Trophoblast cell (in vitro differentiated cells and primary cell): ENCODE measurements at regions not wholly inside any gene's neighbourhood (a gene's known extent, or its start where the extent isn't known, plus 50 kb on each side); places are given as distances from the start of the nearest gene placed in this dataset.

Experiments used
- DNase-seq, 2 donors: peaks; one replicate each; pipeline ENCODE4 v3.0.0-alpha.2; 2016
- H2AFZ ChIP-seq: 2 replicates; pipeline ENCODE4 v1.6.1; 2013; ENCODE audit warnings: low read length, moderate library complexity, mild to moderate bottlenecking; ENCODE audit not compliant: insufficient read depth, poor library complexity
- H2AK5ac ChIP-seq: 2 replicates; pipeline ENCODE4 v1.6.1; 2013; ENCODE audit warnings: mild to moderate bottlenecking, low read length
- H2BK120ac ChIP-seq: 2 replicates; pipeline ENCODE4 v1.6.1; 2013; ENCODE audit warnings: low read length, mild to moderate bottlenecking, moderate library complexity; ENCODE audit not compliant: insufficient read depth, poor library complexity
- H2BK12ac ChIP-seq: 2 replicates; pipeline ENCODE4 v1.6.1; 2013; ENCODE audit warnings: mild to moderate bottlenecking, low read length, moderate library complexity
- H2BK5ac ChIP-seq: 2 replicates; pipeline ENCODE4 v1.6.1; 2013; ENCODE audit warnings: low read length, low read depth, moderate library complexity, mild to moderate bottlenecking; ENCODE audit not compliant: poor library complexity
- H3K14ac ChIP-seq: 2 replicates; pipeline ENCODE4 v1.6.1; 2013; ENCODE audit warnings: mild to moderate bottlenecking, low read length
- H3K18ac ChIP-seq: 2 replicates; pipeline ENCODE4 v1.6.1; 2013; ENCODE audit warnings: mild to moderate bottlenecking, low read length
- H3K23ac ChIP-seq: 2 replicates; pipeline ENCODE4 v1.6.1; 2013; ENCODE audit warnings: low read length
- H3K27ac ChIP-seq: 2 replicates; pipeline ENCODE4 v1.5.1; 2013; ENCODE audit warnings: low read depth, mild to moderate bottlenecking, inconsistent platforms, low read length, moderate library complexity
- H3K27me3 ChIP-seq: 2 replicates; pipeline ENCODE4 v1.6.1; 2013; ENCODE audit warnings: inconsistent platforms, mild to moderate bottlenecking, low read length, moderate library complexity; ENCODE audit not compliant: insufficient read depth
- H3K36me3 ChIP-seq, 2 experiments: 1 replicate in 1 of 2; 2 replicates in 1 of 2; pipeline ENCODE4 v1.6.1; 2013; ENCODE audit warnings: low read length in 2 of 2, mild to moderate bottlenecking in 2 of 2, moderate library complexity in 1 of 2; ENCODE audit not compliant: insufficient read depth in 2 of 2, control insufficient read depth in 1 of 2
- H3K4ac ChIP-seq: 2 replicates; pipeline ENCODE4 v1.6.1; 2013; ENCODE audit warnings: low read depth, mild to moderate bottlenecking, low read length, moderate library complexity
- H3K4me1 ChIP-seq, 2 experiments: 1 replicate in 1 of 2; 2 replicates in 1 of 2; pipeline ENCODE4 v1.6.1; 2013; ENCODE audit warnings: low read length in 2 of 2, mild to moderate bottlenecking in 2 of 2, moderate library complexity in 1 of 2; ENCODE audit not compliant: insufficient read depth in 2 of 2, control insufficient read depth in 1 of 2
- H3K4me2 ChIP-seq: 2 replicates; pipeline ENCODE4 v1.6.1; 2013; ENCODE audit warnings: inconsistent platforms, mild to moderate bottlenecking, low read length, moderate library complexity
- H3K4me3 ChIP-seq: 2 replicates; pipeline ENCODE4 v1.5.1; 2013; ENCODE audit warnings: mild to moderate bottlenecking, low read depth, low read length, inconsistent platforms
- H3K79me1 ChIP-seq: one replicate; pipeline ENCODE4 v1.6.1; 2013; ENCODE audit warnings: low read length
- H3K79me2 ChIP-seq: 2 replicates; pipeline ENCODE4 v1.6.1; 2013; ENCODE audit warnings: low read length, mild to moderate bottlenecking; ENCODE audit not compliant: control insufficient read depth, insufficient read depth, poor library complexity
- H3K9ac ChIP-seq: 2 replicates; pipeline ENCODE4 v1.6.1; 2013; ENCODE audit warnings: mild to moderate bottlenecking, low read length
- H3K9me3 ChIP-seq: 2 replicates; pipeline ENCODE4 v1.6.1; 2013; ENCODE audit warnings: low read depth, mild to moderate bottlenecking, control low read depth, inconsistent platforms, low read length; ENCODE audit not compliant: insufficient read depth
- H4K12ac ChIP-seq: 2 replicates; pipeline ENCODE4 v1.6.1; 2013; ENCODE audit warnings: low read depth, mild to moderate bottlenecking, low read length, moderate library complexity
- H4K8ac ChIP-seq: 2 replicates; pipeline ENCODE4 v1.6.1; 2013; ENCODE audit warnings: low read depth, mild to moderate bottlenecking, low read length, moderate library complexity
- H4K91ac ChIP-seq: one replicate; pipeline ENCODE4 v1.6.1; 2013; ENCODE audit warnings: low read depth, mild to moderate bottlenecking, low read length, moderate library complexity
- WGBS: extraction: QIAGEN DNeasy Blood & Tissue Kit; methylation state at CpG from one replicate; pipeline ENCODE4 v1.1.7; 2013; ENCODE audit warnings: missing lambda C conversion rate; ENCODE audit not compliant: insufficient read length, insufficient coverage; ENCODE audit errors: extremely low coverage; 5-methylcytosine and 5-hydroxymethylcytosine counted together

GRCh38 chr17:22703786-22704441, 1011.6 kb downstream of the KCNJ18 start:
- H3K27me3 ChIP-seq, result no peaks in the 10 kb centered on the region
- no peak overlapping the region for H3K18ac ChIP-seq
- peaks cover 33% of the 10 kb centered on the region for H3K9me3 ChIP-seq
- no peak overlapping the region for H4K8ac ChIP-seq
- H2AFZ ChIP-seq, result no peak overlapping the region
- H3K79me1 ChIP-seq, result no peaks in the 10 kb centered on the region
- no peaks in the 10 kb centered on the region for H3K36me3 ChIP-seq
- no peak overlapping the region for H3K9ac ChIP-seq
- H4K91ac ChIP-seq, result no peak overlapping the region
- no peak overlapping the region for H3K23ac ChIP-seq
- no peak overlapping the region for H3K4me2 ChIP-seq
- no peak overlapping the region for H2BK120ac ChIP-seq
- H3K79me2 ChIP-seq, result no peaks in the 10 kb centered on the region
- H3K4me1 ChIP-seq, result no peaks in the 10 kb centered on the region
- WGBS, result no CpG with 5 or more reads among the region's 31 CpGs
- DNase-seq, result no peak
- H4K12ac ChIP-seq, result no peak overlapping the region
- no peak overlapping the region for H2AK5ac ChIP-seq
- no peak overlapping the region for H2BK5ac ChIP-seq
- no peak overlapping the region for H3K14ac ChIP-seq
- H2BK12ac ChIP-seq, result no peak overlapping the region
- no peak overlapping the region for H3K4me3 ChIP-seq
- H3K4ac ChIP-seq, result no peak overlapping the region
- no peak overlapping the region for H3K27ac ChIP-seq

- no peaks in the 10 kb centered on the region for H3K27me3 ChIP-seq
- H3K23ac ChIP-seq, result no peak overlapping the region
- no peak overlapping the region for H3K14ac ChIP-seq
- no peak overlapping the region for H4K91ac ChIP-seq
- H2BK120ac ChIP-seq, result no peak overlapping the region
- WGBS, result no CpG with 5 or more reads among the region's 4 CpGs
- H3K18ac ChIP-seq, result no peak overlapping the region
- no peaks in the 10 kb centered on the region for H3K79me1 ChIP-seq
- H4K12ac ChIP-seq, result no peak overlapping the region
- no peak overlapping the region for H4K8ac ChIP-seq
- H3K79me2 ChIP-seq, result no peaks in the 10 kb centered on the region
- no peak overlapping the region for H3K4me3 ChIP-seq
- H3K9me3 ChIP-seq, result peaks cover 33% of the 10 kb centered on the region
- H2BK5ac ChIP-seq, result no peak overlapping the region
- no peaks in the 10 kb centered on the region for H3K4me1 ChIP-seq
- H3K4me2 ChIP-seq, result no peak overlapping the region
- H3K36me3 ChIP-seq, result no peaks in the 10 kb centered on the region
- H2AK5ac ChIP-seq, result no peak overlapping the region
- no peak overlapping the region for H3K4ac ChIP-seq
- no peak overlapping the region for H3K9ac ChIP-seq
- DNase-seq, result no peak
- H2AFZ ChIP-seq, result no peak overlapping the region
- H3K27ac ChIP-seq, result no peak overlapping the region
- H2BK12ac ChIP-seq, result no peak overlapping the region
Measured at GRCh38 chr17:22704674-22705073, 1012.4 kb downstream of the KCNJ18 start.

- Histone ChIP-seq H3K27me3 (no peaks in the 10 kb centered on the region), H4K12ac (no peak overlapping the region), H3K4me1 (no peaks in the 10 kb centered on the region), H3K36me3 (no peaks in the 10 kb centered on the region), H3K4ac (no peak overlapping the region), H3K79me2 (no peaks in the 10 kb centered on the region), H2BK12ac (no peak overlapping the region), H3K27ac (no peak overlapping the region), H3K23ac (no peak overlapping the region), H4K8ac (no peak overlapping the region), H3K79me1 (no peaks in the 10 kb centered on the region), H2BK5ac (no peak overlapping the region), H3K4me2 (no peak overlapping the region), H3K9ac (no peak overlapping the region), H3K18ac (no peak overlapping the region), H2BK120ac (no peak overlapping the region), H4K91ac (no peak overlapping the region), H3K4me3 (no peak overlapping the region), H3K9me3 (peaks cover 46% of the 10 kb centered on the region), H2AK5ac (no peak overlapping the region), H2AFZ (no peak overlapping the region), H3K14ac (no peak overlapping the region)
- WGBS, result no CpG with 5 or more reads among the region's 2 CpGs
- DNase-seq, result no peak
Measured at GRCh38 chr17:22707626-22708025, 1015.3 kb downstream of the KCNJ18 start.

DNA sequence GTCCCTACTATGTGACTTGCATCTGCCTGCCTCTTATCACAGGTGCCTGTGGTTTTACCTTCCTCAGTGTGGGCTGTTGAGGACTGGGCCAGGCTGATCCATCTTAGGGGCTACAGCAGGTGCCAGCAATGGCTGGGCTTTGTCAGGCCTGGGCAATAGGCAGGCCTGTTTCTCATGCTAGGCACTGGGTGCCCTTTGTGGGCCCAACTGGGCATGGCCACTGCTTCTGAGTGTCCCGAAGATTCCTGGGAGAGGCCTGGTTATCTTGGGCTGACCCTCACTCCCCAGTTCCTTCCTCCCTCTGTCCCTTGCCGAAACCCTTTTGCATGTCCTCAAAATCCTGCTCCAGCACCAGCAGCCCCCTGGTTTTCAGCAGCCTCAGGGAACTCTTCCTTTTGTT, 1024.9 kb downstream of the KCNJ18 start:
- Histone ChIP-seq H4K91ac (no peak overlapping the region), H3K4ac (no peak overlapping the region), H2BK120ac (no peak overlapping the region), H4K12ac (no peak overlapping the region), H4K8ac (no peak overlapping the region), H3K23ac (no peak overlapping the region), H3K27me3 (no peaks in the 10 kb centered on the region), H2AFZ (no peak overlapping the region), H2BK5ac (no peak overlapping the region), H3K27ac (no peak overlapping the region), H2BK12ac (no peak overlapping the region), H3K4me3 (no peak overlapping the region), H3K79me1 (no peaks in the 10 kb centered on the region), H3K9me3 (peaks cover 40% of the 10 kb centered on the region), H3K36me3 (no peaks in the 10 kb centered on the region), H3K9ac (no peak overlapping the region), H3K4me2 (no peak overlapping the region), H3K79me2 (no peaks in the 10 kb centered on the region), H3K14ac (no peak overlapping the region), H3K4me1 (no peaks in the 10 kb centered on the region), H3K18ac (no peak overlapping the region), H2AK5ac (no peak overlapping the region)
- no peak for DNase-seq
- no CpG with 5 or more reads among the region's 2 CpGs for WGBS
